NB4 (cell line): ENCODE measurements at regions not wholly inside any gene's neighbourhood (a gene's known extent, or its start where the extent isn't known, plus 50 kb on each side); places are given as distances from the start of the nearest gene placed in this dataset.

ENCODE experiments used
- MYC ChIP-seq: IDR thresholded peaks from 2 replicates; pipeline ENCODE4 v1.6.1; 2011; ENCODE audit warnings: low read depth, low read length
- POLR2A ChIP-seq: IDR thresholded peaks from 2 replicates; pipeline ENCODE4 v1.6.1; 2011; ENCODE audit warnings: mild to moderate bottlenecking; ENCODE audit not compliant: insufficient read length; ENCODE audit errors: extremely low read depth
- TF ChIP-seq, protein P1 (sequence below): IDR thresholded peaks from one replicate; pipeline ENCODE4 v1.5.1; 2012; ENCODE audit warnings: low read depth, low read length
- TF ChIP-seq, protein P2 (sequence below): IDR thresholded peaks from 2 replicates; pipeline ENCODE4 v1.6.1; 2011; ENCODE audit warnings: low read depth, low read length

DNA sequence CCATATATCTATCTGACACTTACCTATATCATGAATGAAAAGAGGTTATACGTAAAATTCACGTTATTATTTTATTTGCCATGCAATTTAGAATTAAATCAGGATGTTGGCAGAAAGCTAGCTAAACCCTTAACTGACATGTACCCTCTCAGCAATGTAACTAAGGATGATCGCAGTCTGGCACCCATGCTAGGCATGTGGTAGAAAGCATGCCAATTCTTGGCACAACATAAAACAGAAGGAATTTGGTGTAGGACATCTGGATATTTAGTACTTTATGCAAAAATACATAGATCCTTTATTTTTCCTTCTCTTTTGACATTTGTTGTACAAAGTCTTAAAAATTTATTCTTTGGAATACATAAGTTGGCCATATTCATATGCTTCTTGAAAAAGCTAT is 436.8 kb upstream of the FAT1 start:
- TF ChIP-seq POLR2A = no peak
- TF ChIP-seq, protein P1, sequence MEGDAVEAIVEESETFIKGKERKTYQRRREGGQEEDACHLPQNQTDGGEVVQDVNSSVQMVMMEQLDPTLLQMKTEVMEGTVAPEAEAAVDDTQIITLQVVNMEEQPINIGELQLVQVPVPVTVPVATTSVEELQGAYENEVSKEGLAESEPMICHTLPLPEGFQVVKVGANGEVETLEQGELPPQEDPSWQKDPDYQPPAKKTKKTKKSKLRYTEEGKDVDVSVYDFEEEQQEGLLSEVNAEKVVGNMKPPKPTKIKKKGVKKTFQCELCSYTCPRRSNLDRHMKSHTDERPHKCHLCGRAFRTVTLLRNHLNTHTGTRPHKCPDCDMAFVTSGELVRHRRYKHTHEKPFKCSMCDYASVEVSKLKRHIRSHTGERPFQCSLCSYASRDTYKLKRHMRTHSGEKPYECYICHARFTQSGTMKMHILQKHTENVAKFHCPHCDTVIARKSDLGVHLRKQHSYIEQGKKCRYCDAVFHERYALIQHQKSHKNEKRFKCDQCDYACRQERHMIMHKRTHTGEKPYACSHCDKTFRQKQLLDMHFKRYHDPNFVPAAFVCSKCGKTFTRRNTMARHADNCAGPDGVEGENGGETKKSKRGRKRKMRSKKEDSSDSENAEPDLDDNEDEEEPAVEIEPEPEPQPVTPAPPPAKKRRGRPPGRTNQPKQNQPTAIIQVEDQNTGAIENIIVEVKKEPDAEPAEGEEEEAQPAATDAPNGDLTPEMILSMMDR = no peak
- TF ChIP-seq MYC = no peak
- TF ChIP-seq, protein P2, sequence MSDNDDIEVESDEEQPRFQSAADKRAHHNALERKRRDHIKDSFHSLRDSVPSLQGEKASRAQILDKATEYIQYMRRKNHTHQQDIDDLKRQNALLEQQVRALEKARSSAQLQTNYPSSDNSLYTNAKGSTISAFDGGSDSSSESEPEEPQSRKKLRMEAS = no peak
